Endodermal cell (in vitro differentiated cells): ENCODE measurements at regions not wholly inside any gene's neighbourhood (a gene's known extent, or its start where the extent isn't known, plus 50 kb on each side); places are given as distances from the start of the nearest gene placed in this dataset.

ENCODE experiments used
- DNase-seq: peaks from one replicate; pipeline ENCODE4 v3.0.0-alpha.2; 2017
- H3K27ac ChIP-seq: 2 replicates; pipeline ENCODE4 v1.5.1; 2013; ENCODE audit warnings: mild to moderate bottlenecking, low read depth, low read length, moderate library complexity
- H3K27me3 ChIP-seq: 2 replicates; pipeline ENCODE4 v1.6.1; 2013; ENCODE audit warnings: mild to moderate bottlenecking, low read length, moderate library complexity; ENCODE audit not compliant: insufficient read depth, control insufficient read depth, poor library complexity, severe bottlenecking
- H3K36me3 ChIP-seq: 2 replicates; pipeline ENCODE4 v1.7.0; 2013; ENCODE audit warnings: mild to moderate bottlenecking, low read length, moderate library complexity; ENCODE audit not compliant: control insufficient read depth, insufficient read depth
- H3K4me1 ChIP-seq: one replicate; pipeline ENCODE4 v1.7.0; 2013; ENCODE audit warnings: low read length; ENCODE audit not compliant: control insufficient read depth, insufficient read depth
- H3K4me3 ChIP-seq: 2 replicates; pipeline ENCODE4 v1.5.1; 2013; ENCODE audit warnings: mild to moderate bottlenecking, low read length, moderate library complexity
- H3K9ac ChIP-seq: 2 replicates; pipeline ENCODE4 v1.6.1; 2013; ENCODE audit warnings: mild to moderate bottlenecking, low read length, moderate library complexity; ENCODE audit not compliant: poor library complexity, severe bottlenecking; ENCODE audit errors: extremely low read depth
- H3K9me3 ChIP-seq: 2 replicates; pipeline ENCODE4 v1.6.1; 2013; ENCODE audit warnings: mild to moderate bottlenecking, low read length, moderate library complexity; ENCODE audit not compliant: control insufficient read depth
- H3K27ac Mint-ChIP-seq: 2 replicates; pipeline ENCODE4 v1.8.0; 2020; ENCODE audit warnings: mixed read lengths
- H3K27me3 Mint-ChIP-seq: 2 replicates; pipeline ENCODE4 v1.8.0; 2021; ENCODE audit warnings: mild to moderate bottlenecking, mixed read lengths; ENCODE audit not compliant: insufficient read depth
- H3K36me3 Mint-ChIP-seq: 2 replicates; pipeline ENCODE4 v1.8.0; 2020; ENCODE audit warnings: low read depth, mixed read lengths
- H3K4me1 Mint-ChIP-seq: 2 replicates; pipeline ENCODE4 v1.8.0; 2020; ENCODE audit warnings: mixed read lengths
- H3K4me3 Mint-ChIP-seq: 2 replicates; pipeline ENCODE4 v1.8.0; 2020; ENCODE audit warnings: mild to moderate bottlenecking, moderate library complexity, mixed read lengths
- H3K9me3 Mint-ChIP-seq: 2 replicates; pipeline ENCODE4 v1.8.0; 2020; ENCODE audit warnings: mild to moderate bottlenecking, mixed read lengths
- CTCF ChIP-seq: fragments of 200-600 bp; sonication (generic); conservative IDR thresholded peaks from 2 replicates; pipeline ENCODE4 v1.5.0; 2021; ENCODE audit warnings: antibody characterized with exemption, mild to moderate bottlenecking
- WGBS, 2 experiments: methylation state at CpG; one replicate each; pipeline versions ENCODE4 v1.1.5 to v1.1.7; 2013; ENCODE audit warnings: missing lambda C conversion rate in 2 of 2, mixed read lengths in 1 of 2; ENCODE audit not compliant: insufficient coverage in 1 of 2, insufficient read length in 1 of 2; 5-methylcytosine and 5-hydroxymethylcytosine counted together

- Mint-ChIP-seq H3K27me3 (no peaks in the 10 kb centered on the region), H3K36me3 (no peaks in the 10 kb centered on the region), H3K4me3 (no peak overlapping the region), H3K4me1 (no peaks in the 10 kb centered on the region), H3K9me3 (peaks cover 8% of the 10 kb centered on the region), H3K27ac (no peak overlapping the region)
- H3K27me3 ChIP-seq, result no peaks in the 10 kb centered on the region
- no peaks in the 10 kb centered on the region for H3K36me3 ChIP-seq
- no peak overlapping the region for H3K9ac ChIP-seq
- H3K27ac ChIP-seq, result no peak overlapping the region
- DNase-seq, result no peak
- no peak overlapping the region for H3K4me3 ChIP-seq
- H3K4me1 ChIP-seq, result no peaks in the 10 kb centered on the region
- no peak for TF ChIP-seq CTCF
- H3K9me3 ChIP-seq, result no peaks in the 10 kb centered on the region
Observed at GRCh38 chr10:81724431-81724830, 150.6 kb upstream of the NRG3 start.

- Mint-ChIP-seq H3K27ac (no peak overlapping the region), H3K27me3 (no peaks in the 10 kb centered on the region), H3K4me1 (peaks cover 11% of the 10 kb centered on the region), H3K4me3 (no peak overlapping the region), H3K9me3 (peaks cover 6% of the 10 kb centered on the region), H3K36me3 (no peaks in the 10 kb centered on the region)
- TF ChIP-seq CTCF, result no peak
- Histone ChIP-seq H3K36me3 (no peaks in the 10 kb centered on the region), H3K4me3 (no peak overlapping the region), H3K9ac (no peak overlapping the region), H3K27ac (no peak overlapping the region), H3K4me1 (peaks cover 2% of the 10 kb centered on the region), H3K27me3 (no peaks in the 10 kb centered on the region), H3K9me3 (no peaks in the 10 kb centered on the region)
- DNase-seq, result no peak
- WGBS, 2 experiments, result 83 to 94% methylated on average over 1 of the region's 1 CpG
Observed at GRCh38 chr10:81725851-81726250, 149.1 kb upstream of the NRG3 start.

GRCh38 chr10:81728692-81729091 is 146.3 kb upstream of the NRG3 start:
- no peak overlapping the region for H3K9ac ChIP-seq
- DNase-seq, result no peak
- TF ChIP-seq CTCF, result no peak
- H3K27me3 ChIP-seq, result no peaks in the 10 kb centered on the region
- H3K4me1 ChIP-seq, result peaks cover 11% of the 10 kb centered on the region
- 65 to 67% methylated on average over 1 of the region's 1 CpG for WGBS, 2 experiments
- H3K9me3 Mint-ChIP-seq, result peaks cover 8% of the 10 kb centered on the region
- H3K36me3 ChIP-seq, result no peaks in the 10 kb centered on the region
- H3K27ac ChIP-seq, result no peak overlapping the region
- no peaks in the 10 kb centered on the region for H3K36me3 Mint-ChIP-seq
- H3K4me1 Mint-ChIP-seq, result peaks cover 11% of the 10 kb centered on the region
- H3K27me3 Mint-ChIP-seq, result no peaks in the 10 kb centered on the region
- no peak overlapping the region for H3K4me3 Mint-ChIP-seq
- no peak overlapping the region for H3K27ac Mint-ChIP-seq
- no peak overlapping the region for H3K4me3 ChIP-seq
- no peaks in the 10 kb centered on the region for H3K9me3 ChIP-seq
